ENCODE measurements at regions not wholly inside any gene's neighbourhood (a gene's known extent, or its start where the extent isn't known, plus 50 kb on each side); places are given as distances from the start of the nearest gene placed in this dataset.

DNA sequence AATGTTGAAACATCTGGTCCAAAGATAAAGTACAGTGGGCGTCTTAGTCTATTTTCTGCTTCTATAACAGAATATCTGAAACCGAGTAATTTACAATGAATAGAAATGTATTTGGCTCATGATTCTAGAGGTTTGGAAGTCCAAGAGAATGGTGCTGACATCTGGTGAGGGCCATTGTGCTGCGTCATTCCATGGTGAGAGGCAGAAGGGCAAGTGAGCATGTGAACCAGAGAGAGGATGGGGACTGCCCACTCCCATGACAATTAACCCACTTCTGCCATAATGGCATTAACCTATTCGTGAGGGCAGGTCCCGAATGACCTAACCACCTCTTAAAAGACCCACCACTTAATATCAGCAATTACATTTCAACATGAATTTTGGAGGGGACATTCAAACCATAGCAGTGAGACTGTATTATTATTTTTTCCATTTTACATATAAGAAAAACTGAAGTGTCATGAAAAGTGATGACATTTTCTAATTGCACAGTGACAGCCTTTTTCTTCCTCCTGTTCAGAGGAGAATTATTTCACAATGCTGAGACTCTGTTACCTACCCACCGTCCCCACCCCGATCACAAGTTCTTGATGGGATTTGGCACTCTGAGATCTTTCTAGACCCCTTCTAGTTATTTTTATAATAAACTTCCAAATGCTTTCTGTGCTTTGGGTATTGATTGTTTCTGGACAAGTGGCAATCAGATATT is 238.8 kb downstream of the RPLP1 start:
- CTCF ChIA-PET, result no interaction called here
- TF ChIP-seq, protein P1, sequence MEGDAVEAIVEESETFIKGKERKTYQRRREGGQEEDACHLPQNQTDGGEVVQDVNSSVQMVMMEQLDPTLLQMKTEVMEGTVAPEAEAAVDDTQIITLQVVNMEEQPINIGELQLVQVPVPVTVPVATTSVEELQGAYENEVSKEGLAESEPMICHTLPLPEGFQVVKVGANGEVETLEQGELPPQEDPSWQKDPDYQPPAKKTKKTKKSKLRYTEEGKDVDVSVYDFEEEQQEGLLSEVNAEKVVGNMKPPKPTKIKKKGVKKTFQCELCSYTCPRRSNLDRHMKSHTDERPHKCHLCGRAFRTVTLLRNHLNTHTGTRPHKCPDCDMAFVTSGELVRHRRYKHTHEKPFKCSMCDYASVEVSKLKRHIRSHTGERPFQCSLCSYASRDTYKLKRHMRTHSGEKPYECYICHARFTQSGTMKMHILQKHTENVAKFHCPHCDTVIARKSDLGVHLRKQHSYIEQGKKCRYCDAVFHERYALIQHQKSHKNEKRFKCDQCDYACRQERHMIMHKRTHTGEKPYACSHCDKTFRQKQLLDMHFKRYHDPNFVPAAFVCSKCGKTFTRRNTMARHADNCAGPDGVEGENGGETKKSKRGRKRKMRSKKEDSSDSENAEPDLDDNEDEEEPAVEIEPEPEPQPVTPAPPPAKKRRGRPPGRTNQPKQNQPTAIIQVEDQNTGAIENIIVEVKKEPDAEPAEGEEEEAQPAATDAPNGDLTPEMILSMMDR (IDR thresholded peaks at IDR 0.05; ENCODE audit: insufficient read depth, low read length, missing control alignments), result no peak
- POLR2A ChIA-PET, result no interaction called here
- no peak overlapping the region for H3K4me3 ChIP-seq (ENCODE audit: low read depth, low read length)
- DNase-seq (ENCODE audit: low read depth, low spot score), result no peak

DNA sequence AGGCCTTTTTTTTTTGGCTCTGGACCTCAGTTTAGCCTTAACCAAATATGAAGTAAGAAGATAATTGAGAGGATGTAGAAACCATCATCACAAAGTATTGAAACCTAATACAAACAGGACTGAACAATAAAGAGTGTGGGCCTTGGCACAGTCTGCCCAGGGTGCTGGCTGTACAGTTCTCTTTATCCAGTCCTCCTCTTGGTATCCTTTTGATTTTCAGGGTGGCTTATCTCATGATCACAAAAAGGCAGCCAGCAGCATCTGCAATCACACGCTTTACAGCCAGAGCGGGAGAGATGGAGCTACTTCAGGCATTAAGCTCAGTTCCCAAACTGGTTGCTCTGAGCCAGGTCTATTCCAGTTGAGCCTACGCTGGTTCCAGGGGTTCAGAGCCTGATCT is 239.7 kb downstream of the RPLP1 start:
- POLR2A ChIA-PET, result no interaction called here
- CTCF ChIA-PET, result no interaction called here
- H3K4me3 ChIP-seq (ENCODE audit: low read depth, low read length), result no peak overlapping the region
- TF ChIP-seq, protein P1 (IDR thresholded peaks at IDR 0.05; ENCODE audit: insufficient read depth, low read length, missing control alignments), result no peak
- DNase-seq (ENCODE audit: low read depth, low spot score), result no peak

DNA sequence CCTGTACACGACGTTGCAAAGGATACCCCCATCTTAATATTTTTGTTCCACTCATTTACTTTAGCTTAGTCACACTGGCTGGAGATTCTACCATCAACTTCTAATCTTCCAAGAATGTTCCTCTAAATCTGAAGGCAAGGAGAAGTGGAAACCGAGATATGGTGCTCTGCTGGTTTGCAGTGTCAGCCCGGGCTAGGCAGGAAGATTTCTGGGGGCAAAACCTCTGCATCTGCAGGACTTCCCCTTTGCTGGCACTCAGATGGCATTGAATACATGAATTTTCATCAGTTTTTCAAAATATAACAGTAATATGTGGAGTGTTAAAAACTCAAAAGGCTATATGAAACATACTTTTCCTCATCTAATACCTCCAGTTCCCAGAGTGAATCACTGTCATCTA is 240.4 kb downstream of the RPLP1 start:
- CTCF ChIA-PET, result no interaction called here
- no peak overlapping the region for H3K4me3 ChIP-seq (ENCODE audit: low read depth, low read length)
- POLR2A ChIA-PET, result no interaction called here
- no peak for DNase-seq (ENCODE audit: low read depth, low spot score)
- TF ChIP-seq, protein P1 (IDR thresholded peaks at IDR 0.05; ENCODE audit: insufficient read depth, low read length, missing control alignments), result no peak

DNA sequence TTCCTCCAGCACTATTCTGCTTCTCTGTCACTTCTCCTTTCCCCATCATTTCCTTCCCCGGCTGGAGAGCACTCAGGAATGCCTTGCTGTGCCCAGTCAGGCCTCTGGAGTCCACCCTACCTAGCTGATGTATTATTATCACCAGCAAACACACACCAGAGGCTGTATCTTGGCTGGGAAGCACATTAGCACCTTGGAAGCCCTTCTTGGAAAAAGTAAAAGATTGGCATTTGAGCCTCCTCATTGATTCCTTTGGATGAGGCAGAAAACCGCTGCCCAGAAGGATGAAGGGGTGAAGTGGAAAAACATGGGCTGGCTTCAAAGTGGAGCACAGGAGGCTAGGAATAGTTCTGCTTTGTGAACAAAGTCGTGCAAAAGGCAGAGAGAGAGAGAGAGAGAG is 244.3 kb downstream of the RPLP1 start:
- no peak overlapping the region for H3K4me3 ChIP-seq (ENCODE audit: low read depth, low read length)
- no peak for DNase-seq (ENCODE audit: low read depth, low spot score)
- ChIA-PET CTCF (no interaction called here), POLR2A (no interaction called here)
- TF ChIP-seq, protein P1 (IDR thresholded peaks at IDR 0.05; ENCODE audit: insufficient read depth, low read length, missing control alignments), result no peak

DNA sequence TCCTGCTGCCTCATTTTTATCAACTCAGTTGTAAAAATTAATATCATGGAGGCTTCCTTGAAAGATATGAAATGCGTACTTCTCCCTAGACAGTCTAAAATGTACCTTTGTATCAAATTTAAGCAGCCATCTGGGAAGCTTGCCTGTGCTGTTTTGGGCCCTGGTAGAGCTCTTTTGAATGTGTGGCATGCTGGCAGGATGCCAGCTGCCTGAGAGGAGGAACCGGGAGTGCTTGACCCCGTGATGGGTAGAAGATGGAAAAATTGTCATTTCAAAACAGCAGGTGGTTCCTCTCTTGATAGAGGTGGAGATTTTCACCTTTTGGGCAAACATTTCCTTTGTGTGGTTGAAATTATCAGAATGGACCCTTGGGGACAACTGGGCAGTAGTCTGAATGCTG is 245.3 kb downstream of the RPLP1 start:
- POLR2A ChIA-PET, result no interaction called here
- no peak overlapping the region for H3K4me3 ChIP-seq (ENCODE audit: low read depth, low read length)
- DNase-seq (ENCODE audit: low read depth, low spot score), result no peak
- CTCF ChIA-PET, result no interaction called here
- TF ChIP-seq, protein P1 (IDR thresholded peaks at IDR 0.05; ENCODE audit: insufficient read depth, low read length, missing control alignments), result no peak

DNA sequence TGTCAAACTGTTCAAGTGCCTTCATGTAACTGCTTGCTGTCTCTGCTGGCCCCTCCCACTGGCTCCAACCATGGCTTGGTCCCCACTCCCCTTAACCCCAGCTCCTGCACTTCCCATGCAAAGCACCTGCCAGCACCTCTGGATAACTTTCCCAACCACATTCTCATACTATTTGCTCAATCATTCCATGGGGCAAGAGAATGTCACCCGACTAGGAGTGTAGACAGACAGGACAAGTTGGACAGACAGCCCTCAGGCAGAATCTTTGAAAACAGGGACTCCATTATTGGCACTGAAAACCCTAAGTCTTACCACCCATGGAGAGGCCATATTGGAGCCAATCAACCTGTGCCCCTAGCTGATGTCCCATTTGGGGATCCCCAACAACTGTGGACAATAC is 246.5 kb downstream of the RPLP1 start:
- DNase-seq (ENCODE audit: low read depth, low spot score), result no peak
- ChIA-PET CTCF (no interaction called here), POLR2A (no interaction called here)
- no peak overlapping the region for H3K4me3 ChIP-seq (ENCODE audit: low read depth, low read length)
- TF ChIP-seq, protein P1 (IDR thresholded peaks at IDR 0.05; ENCODE audit: insufficient read depth, low read length, missing control alignments), result no peak
